ENCODE measurements at regions not wholly inside any gene's neighbourhood (a gene's known extent, or its start where the extent isn't known, plus 50 kb on each side); places are given as distances from the start of the nearest gene placed in this dataset.

GRCh38 chr10:111222961-111223360 is 146.1 kb downstream of the ADRA2A start:
- no peak for TF ChIP-seq CTCF (conservative IDR thresholded peaks at IDR 0.05)
- Mint-ChIP-seq H3K27me3 (ENCODE audit: low read depth) (peaks cover 39% of the 10 kb centered on the region), H3K9me3 (peaks cover 3% of the 10 kb centered on the region), H3K4me1 (no peaks in the 10 kb centered on the region), H3K27ac (ENCODE audit: unreplicated experiment) (no peak overlapping the region), H3K36me3 (ENCODE audit: low read depth) (no peaks in the 10 kb centered on the region), H3K4me3 (no peak overlapping the region)
- DNase-seq (ENCODE audit: low read depth, low spot score): no peak

GRCh38 chr10:111231779-111232178 is 154.9 kb downstream of the ADRA2A start:
- Mint-ChIP-seq H3K9me3 (peaks cover 3% of the 10 kb centered on the region), H3K4me1 (no peaks in the 10 kb centered on the region), H3K36me3 (ENCODE audit: low read depth) (no peaks in the 10 kb centered on the region), H3K4me3 (no peak overlapping the region), H3K27ac (ENCODE audit: unreplicated experiment) (no peak overlapping the region), H3K27me3 (ENCODE audit: low read depth) (peaks cover 38% of the 10 kb centered on the region)
- DNase-seq (ENCODE audit: low read depth, low spot score): no peak
- no peak for TF ChIP-seq CTCF (conservative IDR thresholded peaks at IDR 0.05)

GRCh38 chr10:111233439-111233838 is 156.6 kb downstream of the ADRA2A start:
- no peaks in the 10 kb centered on the region for H3K4me1 Mint-ChIP-seq

GRCh38 chr10:111234234-111234913 is 157.5 kb downstream of the ADRA2A start:
- H3K27ac Mint-ChIP-seq (ENCODE audit: unreplicated experiment): no peak overlapping the region
- H3K36me3 Mint-ChIP-seq (ENCODE audit: low read depth): no peaks in the 10 kb centered on the region
- H3K4me3 Mint-ChIP-seq: no peak overlapping the region
- no peak for TF ChIP-seq CTCF (conservative IDR thresholded peaks at IDR 0.05)
- H3K27me3 Mint-ChIP-seq (ENCODE audit: low read depth): peaks cover 39% of the 10 kb centered on the region
- DNase-seq (ENCODE audit: low read depth, low spot score): no peak
- no peaks in the 10 kb centered on the region for H3K4me1 Mint-ChIP-seq
- no peaks in the 10 kb centered on the region for H3K9me3 Mint-ChIP-seq

More at GRCh38 chr10:111233439-111233838, 156.6 kb downstream of the ADRA2A start:
- H3K36me3 Mint-ChIP-seq (ENCODE audit: low read depth): no peaks in the 10 kb centered on the region
- no peak for DNase-seq (ENCODE audit: low read depth, low spot score)
- H3K9me3 Mint-ChIP-seq: peaks cover under 1% of the 10 kb centered on the region
- TF ChIP-seq CTCF (conservative IDR thresholded peaks at IDR 0.05): no peak
- peaks cover 39% of the 10 kb centered on the region for H3K27me3 Mint-ChIP-seq (ENCODE audit: low read depth)
- H3K27ac Mint-ChIP-seq (ENCODE audit: unreplicated experiment): no peak overlapping the region
- no peak overlapping the region for H3K4me3 Mint-ChIP-seq

GRCh38 chr10:111234914-111235302 is 158.1 kb downstream of the ADRA2A start:
- Mint-ChIP-seq H3K36me3 (ENCODE audit: low read depth) (no peaks in the 10 kb centered on the region), H3K9me3 (no peaks in the 10 kb centered on the region), H3K27ac (ENCODE audit: unreplicated experiment) (no peak overlapping the region), H3K27me3 (ENCODE audit: low read depth) (peaks cover 39% of the 10 kb centered on the region), H3K4me1 (no peaks in the 10 kb centered on the region), H3K4me3 (no peak overlapping the region)
- DNase-seq (ENCODE audit: low read depth, low spot score): no peak
- no peak for TF ChIP-seq CTCF (conservative IDR thresholded peaks at IDR 0.05)

Measured in neural crest cell (in vitro differentiated cells).